Skeletal muscle cell (primary cell): ENCODE measurements at regions not wholly inside any gene's neighbourhood (a gene's known extent, or its start where the extent isn't known, plus 50 kb on each side); places are given as distances from the start of the nearest gene placed in this dataset.

Experiments used
- DNase-seq: peaks from one replicate; pipeline ENCODE4 v3.0.0-alpha.2; 2010; ENCODE audit warnings: low read depth
- H3K4me3 ChIP-seq: 2 replicates; pipeline ENCODE4 v1.5.1; 2011; ENCODE audit warnings: low read depth, mild to moderate bottlenecking, control low read depth, low read length, moderate library complexity

GRCh38 chr3:117305681-117306080, 596.1 kb downstream of the TUSC7 start:
- DNase-seq = no peak
- H3K4me3 ChIP-seq = no peak overlapping the region

- H3K4me3 ChIP-seq = no peak overlapping the region
These were observed 596.7 kb downstream of the TUSC7 start for GRCh38 chr3:117306299-117306698.

GRCh38 chr3:117308353-117308752, 598.8 kb downstream of the TUSC7 start:
- no peak for DNase-seq
- H3K4me3 ChIP-seq = no peak overlapping the region

More at GRCh38 chr3:117306299-117306698, 596.7 kb downstream of the TUSC7 start:
- DNase-seq = no peak

GRCh38 chr3:117308756-117309155, 599.2 kb downstream of the TUSC7 start:
- H3K4me3 ChIP-seq = no peak overlapping the region
- DNase-seq = no peak

- DNase-seq = no peak
- no peak overlapping the region for H3K4me3 ChIP-seq
These were observed 601.0 kb downstream of the TUSC7 start for GRCh38 chr3:117310536-117310935.

GRCh38 chr3:117314441-117315150, 605.0 kb downstream of the TUSC7 start:
- no peak overlapping the region for H3K4me3 ChIP-seq
- no peak for DNase-seq

- no peak overlapping the region for H3K4me3 ChIP-seq
- DNase-seq = no peak
These were observed 613.3 kb downstream of the TUSC7 start for GRCh38 chr3:117322866-117323265.

GRCh38 chr3:117346901-117347300, 637.3 kb downstream of the TUSC7 start:
- DNase-seq = no peak
- no peak overlapping the region for H3K4me3 ChIP-seq

- no peak overlapping the region for H3K4me3 ChIP-seq
These were observed 639.3 kb downstream of the TUSC7 start for GRCh38 chr3:117348884-117349283.

GRCh38 chr3:117349566-117349965, 640.0 kb downstream of the TUSC7 start:
- no peak for DNase-seq

More at GRCh38 chr3:117348884-117349283, 639.3 kb downstream of the TUSC7 start:
- no peak for DNase-seq

GRCh38 chr3:117350371-117350770, 640.8 kb downstream of the TUSC7 start:
- no peak for DNase-seq
- H3K4me3 ChIP-seq = no peak overlapping the region

More at GRCh38 chr3:117349566-117349965, 640.0 kb downstream of the TUSC7 start:
- no peak overlapping the region for H3K4me3 ChIP-seq

GRCh38 chr3:117355566-117355965, 646.0 kb downstream of the TUSC7 start:
- H3K4me3 ChIP-seq = no peak overlapping the region
- DNase-seq = no peak

- no peak overlapping the region for H3K4me3 ChIP-seq
These were observed 646.6 kb downstream of the TUSC7 start for GRCh38 chr3:117356091-117356705.

GRCh38 chr3:117358717-117359314, 649.2 kb downstream of the TUSC7 start:
- H3K4me3 ChIP-seq = no peak overlapping the region
- DNase-seq = no peak

More at GRCh38 chr3:117356091-117356705, 646.6 kb downstream of the TUSC7 start:
- DNase-seq = no peak

- H3K4me3 ChIP-seq = no peak overlapping the region
These were observed 657.0 kb downstream of the TUSC7 start for GRCh38 chr3:117366574-117366973.

GRCh38 chr3:117367861-117368260, 658.3 kb downstream of the TUSC7 start:
- no peak for DNase-seq
- no peak overlapping the region for H3K4me3 ChIP-seq

More at GRCh38 chr3:117366574-117366973, 657.0 kb downstream of the TUSC7 start:
- DNase-seq = no peak

GRCh38 chr3:117380631-117381030, 671.1 kb downstream of the TUSC7 start:
- H3K4me3 ChIP-seq = no peak overlapping the region
- DNase-seq = no peak

GRCh38 chr3:117393119-117393518, 683.5 kb downstream of the TUSC7 start:
- no peak for DNase-seq
- H3K4me3 ChIP-seq = no peak overlapping the region

GRCh38 chr3:117398141-117398899, 688.7 kb downstream of the TUSC7 start:
- no peak overlapping the region for H3K4me3 ChIP-seq
- no peak for DNase-seq
